B cell (primary cell): ENCODE measurements at regions not wholly inside any gene's neighbourhood (a gene's known extent, or its start where the extent isn't known, plus 50 kb on each side); places are given as distances from the start of the nearest gene placed in this dataset.

Experiments
- ATAC-seq: fragments of 200-7000 bp; cut with Tn5 transposase; one replicate; pipeline ENCODE4 v1.10.0; 2021; ENCODE audit warnings: low read depth, mild to moderate bottlenecking, moderate number of reproducible peaks, moderate library complexity
- CTCF ChIA-PET: fragments of 350-600 bp; sonication (Branson Sonifier 250); formaldehyde crosslinking; loops from one replicate; lab custom pipeline; 2021; ENCODE audit warnings: antibody characterized with exemption, inconsistent platforms; lab: Charles Lee
- POLR2A ChIA-PET: fragments of 350-600 bp; sonication (Branson Sonifier 250); formaldehyde crosslinking; loops from one replicate; lab custom pipeline; 2021; ENCODE audit warnings: antibody characterized with exemption; lab: Charles Lee
- DNase-seq: peaks from one replicate; pipeline ENCODE4 v3.0.0; 2013
- H2AFZ ChIP-seq: 2 replicates; pipeline ENCODE4 v1.6.1; 2012; ENCODE audit warnings: mild to moderate bottlenecking, low read depth, low read length; ENCODE audit not compliant: insufficient read depth, poor library complexity, severe bottlenecking
- H3K27ac ChIP-seq, 2 donors: 1 replicate in 1 of 2; 2 replicates in 1 of 2; pipeline ENCODE4 v1.5.1; 2012 to 2013; ENCODE audit warnings: low read length in 2 of 2, mild to moderate bottlenecking in 2 of 2, moderate library complexity in 1 of 2
- H3K27me3 ChIP-seq, 4 experiments: fragments of 200-600 bp in 1 of 4; sonication (generic) in 1 of 4; replicated peaks in 1 of 4; 1 replicate in 2 of 4; 2 replicates in 2 of 4; pipeline versions ENCODE4 v1.6.1 to v1.7.0; 2013 to 2016; ENCODE audit warnings: low read length in 3 of 4, mild to moderate bottlenecking in 2 of 4, mixed read lengths in 1 of 4, moderate library complexity in 1 of 4; ENCODE audit not compliant: insufficient read depth in 4 of 4, control insufficient read depth in 3 of 4; ENCODE audit errors: control extremely low read depth in 1 of 4
- H3K36me3 ChIP-seq, 2 experiments: replicated peaks in 1 of 2; 1 replicate in 1 of 2; 2 replicates in 1 of 2; pipeline versions ENCODE4 v1.6.1 to v1.7.1; 2013; ENCODE audit warnings: low read length in 1 of 2; ENCODE audit not compliant: insufficient read depth in 2 of 2, control insufficient read depth in 1 of 2; ENCODE audit errors: control extremely low read depth in 1 of 2, extremely low read depth in 1 of 2
- H3K4me1 ChIP-seq, 2 donors: fragments of 200-600 bp in 1 of 2; sonication (generic) in 1 of 2; 1 replicate in 1 of 2; 2 replicates in 1 of 2; pipeline versions ENCODE4 v1.5.1 to v1.6.1; 2013 to 2017; ENCODE audit warnings: low read length in 2 of 2; ENCODE audit not compliant: control insufficient read depth in 2 of 2, insufficient read depth in 2 of 2
- H3K4me2 ChIP-seq: replicated peaks from 2 replicates; pipeline ENCODE3; 2012; ENCODE audit warnings: mild to moderate bottlenecking, low read depth, low read length; ENCODE audit not compliant: poor library complexity, severe bottlenecking
- H3K4me3 ChIP-seq, 5 experiments: fragments of 200-600 bp in 1 of 5; sonication (generic) in 1 of 5; 1 replicate in 3 of 5; 2 replicates in 2 of 5; pipeline versions ENCODE4 v1.5.1 to v1.7.0; 2011 to 2016; ENCODE audit warnings: low read length in 4 of 5, mild to moderate bottlenecking in 4 of 5, low read depth in 2 of 5, control low read depth in 1 of 5, moderate library complexity in 1 of 5; ENCODE audit not compliant: insufficient read depth in 1 of 5; ENCODE audit errors: control extremely low read depth in 1 of 5, extremely low read depth in 1 of 5
- H3K79me2 ChIP-seq: fragments of 200-600 bp; sonication (generic); one replicate; pipeline ENCODE4 v1.6.0; 2016; ENCODE audit warnings: low read length; ENCODE audit not compliant: control insufficient read depth, insufficient read depth
- H3K9ac ChIP-seq: fragments of 200-600 bp; sonication (generic); 2 replicates; pipeline ENCODE4 v1.6.1; 2017; ENCODE audit warnings: mild to moderate bottlenecking, low read length, moderate library complexity
- H3K9me3 ChIP-seq, 3 donors: one replicate each; pipeline versions ENCODE4 v1.6.1 to v1.7.1; 2013; ENCODE audit warnings: low read length in 2 of 3; ENCODE audit not compliant: control insufficient read depth in 2 of 3, insufficient read depth in 1 of 3; ENCODE audit errors: control extremely low read depth in 1 of 3
- H4K20me1 ChIP-seq: 2 replicates; pipeline ENCODE4 v1.6.0; 2012; ENCODE audit warnings: mild to moderate bottlenecking, low read length; ENCODE audit not compliant: insufficient read depth, control insufficient read depth, poor library complexity, severe bottlenecking
- H3K27ac Mint-ChIP-seq: one replicate; pipeline ENCODE4 v1.8.0; 2021; ENCODE audit warnings: mixed read lengths
- H3K27me3 Mint-ChIP-seq: one replicate; pipeline ENCODE4 v1.8.0; 2021; ENCODE audit warnings: mixed read lengths
- H3K4me1 Mint-ChIP-seq: one replicate; pipeline ENCODE4 v1.8.0; 2021; ENCODE audit warnings: mixed read lengths
- H3K4me3 Mint-ChIP-seq: one replicate; pipeline ENCODE4 v1.8.0; 2021; ENCODE audit warnings: mixed read lengths
- H3K9me3 Mint-ChIP-seq: one replicate; pipeline ENCODE4 v1.8.0; 2022; ENCODE audit warnings: mixed read lengths; ENCODE audit not compliant: insufficient read depth
- CTCF ChIP-seq: fragments of 200-600 bp; IDR thresholded peaks from one replicate; pipeline ENCODE4 v1.8.0; 2022; ENCODE audit warnings: antibody characterized with exemption, mild to moderate bottlenecking
- EZH2 ChIP-seq: IDR thresholded peaks from 2 replicates; pipeline ENCODE4 v1.6.1; 2012; ENCODE audit warnings: borderline replicate concordance, low read depth, mild to moderate bottlenecking, moderate library complexity, low read length; ENCODE audit not compliant: insufficient read depth, poor library complexity, severe bottlenecking
- WGBS: methylation state at CpG from one replicate; pipeline ENCODE4 v1.1.5; 2013; ENCODE audit warnings: missing lambda C conversion rate; ENCODE audit not compliant: insufficient coverage; 5-methylcytosine and 5-hydroxymethylcytosine counted together
- intact Hi-C: fragments of 100-400 bp; cut with micrococcal nuclease; formaldehyde crosslinking; loops from one replicate; pipeline ENCODE4 v1.10.0; 2022

- Histone ChIP-seq H3K4me1 (no peaks in the 10 kb centered on the region), H3K79me2 (no peaks in the 10 kb centered on the region)
- CTCF ChIA-PET = no interaction called here
These were observed 352.2 kb upstream of the KITLG start for GRCh38 chr12:88932457-88932856.

GRCh38 chr12:88931598-88931997 is 351.3 kb upstream of the KITLG start:
- Mint-ChIP-seq H3K4me1 (no peaks in the 10 kb centered on the region), H3K9me3 (no peaks in the 10 kb centered on the region), H3K27ac (no peak overlapping the region), H3K27me3 (no peaks in the 10 kb centered on the region), H3K4me3 (no peak overlapping the region)
- ChIA-PET POLR2A (no interaction called here), CTCF (no interaction called here)
- Histone ChIP-seq H3K9me3 (no peaks in the 10 kb centered on the region), H3K27ac (no peak overlapping the region), H3K9ac (no peak overlapping the region), H3K4me1 (no peaks in the 10 kb centered on the region), H3K27me3 (no peaks in the 10 kb centered on the region), H4K20me1 (no peaks in the 10 kb centered on the region), H3K36me3 (no peaks in the 10 kb centered on the region), H3K4me2 (no peak overlapping the region), H3K4me3 (no peak overlapping the region), H3K79me2 (no peaks in the 10 kb centered on the region), H2AFZ (no peak overlapping the region)
- TF ChIP-seq CTCF = no peak
- TF ChIP-seq EZH2 = no peak
- intact Hi-C loops = no loop called here
- DNase-seq (no peak), ATAC-seq (no peak)
- 90% methylated on average over 1 of the region's 3 CpGs for WGBS

More at GRCh38 chr12:88932457-88932856, 352.2 kb upstream of the KITLG start:
- Histone ChIP-seq H3K27me3 (no peaks in the 10 kb centered on the region), H3K9me3 (no peaks in the 10 kb centered on the region), H2AFZ (no peak overlapping the region), H3K4me2 (no peak overlapping the region), H3K4me3 (no peak overlapping the region), H3K36me3 (no peaks in the 10 kb centered on the region), H4K20me1 (no peaks in the 10 kb centered on the region), H3K27ac (no peak overlapping the region), H3K9ac (no peak overlapping the region)
- no peaks in the 10 kb centered on the region for H3K27me3 Mint-ChIP-seq
- H3K9me3 Mint-ChIP-seq = no peaks in the 10 kb centered on the region
- no peak for ATAC-seq
- POLR2A ChIA-PET = no interaction called here
- no peak overlapping the region for H3K27ac Mint-ChIP-seq
- H3K4me3 Mint-ChIP-seq = no peak overlapping the region
- no peak for TF ChIP-seq EZH2
- no peak for TF ChIP-seq CTCF
- H3K4me1 Mint-ChIP-seq = no peaks in the 10 kb centered on the region
- no peak for DNase-seq
- no CpG with 5 or more reads among the region's 2 CpGs for WGBS
- intact Hi-C loops = no loop called here
